HG03354 (cell line): ENCODE measurements at regions not wholly inside any gene's neighbourhood (a gene's known extent, or its start where the extent isn't known, plus 50 kb on each side); places are given as distances from the start of the nearest gene placed in this dataset.
"Not testable (repeated sequence)": the region's sequence is repeated elsewhere in the genome, so short reads cannot be mapped to it uniquely, and the experiment has no call there.

ENCODE experiments used
- ATAC-seq: cut with Tn5 transposase; IDR thresholded peaks from one replicate; pipeline ENCODE4 v1.9.1; 2021; ENCODE audit warnings: mild to moderate bottlenecking; ENCODE audit not compliant: unreplicated experiment, poor library complexity, severe bottlenecking

DNA sequence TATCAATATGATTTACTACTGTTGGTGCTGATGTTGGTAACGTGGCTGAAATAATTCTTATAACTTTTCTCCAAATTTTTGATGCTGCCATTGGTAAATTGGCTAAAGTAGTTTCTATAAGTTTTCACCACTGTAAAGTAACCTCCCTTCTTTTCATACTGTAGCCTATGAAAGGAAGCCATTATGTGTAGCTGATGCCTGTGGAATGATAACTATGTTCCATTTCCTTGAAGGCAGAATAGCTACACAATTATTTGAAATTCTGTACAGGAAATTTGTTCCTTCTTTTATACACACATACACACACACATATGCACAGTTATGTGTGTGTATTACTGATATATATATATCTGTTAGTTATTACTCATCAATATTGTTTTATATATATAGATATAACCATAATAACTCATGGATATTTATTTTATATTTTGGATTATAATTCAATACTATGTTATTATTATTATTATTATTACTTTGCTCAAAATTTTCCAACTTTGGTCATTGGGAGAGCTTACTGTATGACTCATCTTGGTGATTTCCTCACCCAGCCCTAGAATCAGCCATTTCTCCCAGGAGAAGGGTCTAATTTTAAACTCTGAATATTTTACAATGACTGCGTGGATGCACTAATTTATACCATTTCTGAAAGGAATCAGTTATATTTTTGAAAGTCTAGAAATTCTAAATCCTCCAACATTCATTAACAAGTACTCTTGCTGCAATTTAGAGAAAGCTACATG is 1677.7 kb downstream of the SUCLG1 start:
- ATAC-seq = no peak

GRCh38 chr2:82780050-82780449 is 1679.0 kb downstream of the SUCLG1 start:
- ATAC-seq = no peak

GRCh38 chr2:82752396-82752795 is 1706.7 kb downstream of the SUCLG1 start:
- no peak for ATAC-seq

- no peak for ATAC-seq
Measured at GRCh38 chr2:82748653-82749052, 1710.4 kb downstream of the SUCLG1 start.

DNA sequence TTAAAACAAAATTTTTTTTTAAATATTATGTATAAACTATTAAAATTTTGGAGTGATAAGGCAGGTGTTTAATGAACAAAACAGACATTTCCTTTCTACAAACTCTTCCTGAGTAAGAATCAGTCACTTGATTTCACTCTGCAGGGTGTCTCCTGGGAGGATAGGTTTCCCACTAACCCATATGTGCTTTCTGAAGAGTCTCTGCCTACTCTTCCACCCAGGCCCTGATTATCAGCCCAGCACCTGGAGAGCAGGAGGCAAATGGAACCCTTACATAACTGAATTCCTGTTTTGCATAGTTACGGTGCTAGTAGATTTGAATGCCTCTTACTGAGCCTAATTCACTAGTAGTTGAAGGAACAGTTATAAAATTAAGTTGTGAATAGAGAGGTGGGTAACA is 1718.6 kb downstream of the SUCLG1 start:
- ATAC-seq = no peak

DNA sequence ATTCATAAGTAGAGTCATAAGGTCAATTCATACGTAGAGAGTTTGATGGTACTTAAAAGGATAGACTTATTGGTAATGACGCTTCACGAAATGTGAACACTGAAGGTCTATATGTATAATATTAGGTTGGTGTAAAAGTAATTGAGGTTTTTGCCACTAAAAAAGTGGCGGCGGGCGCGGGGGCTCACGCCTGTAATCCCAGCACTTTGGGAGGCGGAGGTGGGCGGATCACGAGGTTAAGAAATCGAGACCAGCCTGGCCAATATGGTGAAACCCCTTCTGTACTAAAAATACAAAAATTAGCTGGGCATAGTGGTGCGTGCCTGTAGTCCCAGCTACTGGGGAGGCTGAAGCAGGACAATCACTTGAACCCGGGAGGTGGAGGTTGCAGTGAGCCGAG is 1721.1 kb downstream of the SUCLG1 start:
- ATAC-seq = not testable (repeated sequence)

GRCh38 chr2:82735336-82735735 is 1723.7 kb downstream of the SUCLG1 start:
- ATAC-seq = no peak

DNA sequence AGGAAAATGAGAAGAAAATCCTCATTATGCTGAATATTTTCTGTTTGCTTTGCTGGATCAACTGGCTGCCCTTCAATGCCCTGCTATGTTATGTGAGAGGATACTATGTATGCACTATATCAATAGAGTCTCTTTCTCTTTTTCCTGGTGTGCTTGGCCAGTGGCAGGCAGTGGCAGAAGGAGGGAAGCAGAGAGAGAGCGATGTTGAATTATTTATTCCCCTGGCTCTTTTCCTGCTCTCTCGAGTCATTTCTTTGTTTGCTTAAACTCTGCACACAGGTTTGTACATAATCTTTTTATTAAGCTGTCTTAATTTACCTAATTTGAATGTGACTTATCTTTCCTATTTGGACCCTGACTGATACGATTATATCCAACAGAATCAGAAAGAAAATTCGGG is 1727.3 kb downstream of the SUCLG1 start:
- ATAC-seq = no peak

DNA sequence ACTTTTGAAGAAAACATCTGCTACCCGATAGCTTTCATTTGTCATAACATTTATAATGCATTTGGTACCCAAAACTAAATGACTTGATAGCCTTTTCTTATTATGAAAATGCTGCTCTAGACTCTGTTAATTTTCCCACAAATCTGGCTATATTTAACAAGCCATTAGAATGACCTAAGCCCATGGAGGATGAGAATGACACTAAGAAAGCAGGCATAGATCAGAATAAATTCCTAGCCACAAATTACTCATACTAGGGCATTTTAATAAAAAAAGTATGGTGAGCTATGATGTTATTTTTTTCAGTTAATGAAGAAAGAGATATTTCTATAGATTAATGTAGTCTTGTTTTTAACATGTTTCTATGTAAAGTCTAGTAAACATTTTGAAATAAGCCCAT is 1728.3 kb downstream of the SUCLG1 start:
- no peak for ATAC-seq

GRCh38 chr2:82728090-82728489 is 1731.0 kb downstream of the SUCLG1 start:
- no peak for ATAC-seq

DNA sequence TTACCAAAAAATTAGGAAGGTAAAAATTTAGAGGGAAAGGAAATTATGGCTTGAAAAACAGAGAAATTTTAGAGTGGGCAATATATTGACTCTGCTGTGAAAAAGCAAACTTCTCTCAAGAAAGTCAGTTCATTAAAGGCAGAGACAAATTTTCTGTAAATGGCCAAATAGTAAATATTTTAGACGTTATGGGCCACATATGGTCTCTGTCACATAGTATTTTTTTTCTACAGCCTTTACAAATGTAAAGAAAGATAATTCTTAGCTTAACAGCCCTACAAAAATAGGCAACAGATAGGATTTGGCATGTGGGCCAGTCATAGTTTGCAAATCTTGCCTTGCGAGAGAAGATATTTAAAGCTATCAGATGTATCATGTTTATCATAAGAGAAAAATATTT is 1750.4 kb downstream of the SUCLG1 start:
- no peak for ATAC-seq

DNA sequence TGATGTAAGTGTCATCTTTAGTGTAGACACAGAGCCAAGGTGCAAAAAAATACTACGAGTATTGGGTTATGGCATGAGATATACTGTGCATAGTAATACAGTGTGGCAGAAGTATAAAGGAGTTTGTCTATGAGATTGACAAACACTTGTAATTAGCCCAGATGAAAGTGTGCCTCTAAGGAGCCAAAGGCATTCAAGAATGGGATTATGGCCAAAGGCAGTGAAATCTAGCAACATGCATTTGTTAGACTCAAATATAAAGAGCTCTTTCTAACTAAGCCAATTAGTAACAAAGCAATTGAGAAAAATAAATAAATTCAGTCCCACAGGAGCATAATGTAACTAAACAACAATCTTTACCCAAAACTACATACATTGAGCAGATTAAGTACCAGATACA is 1761.8 kb downstream of the SUCLG1 start:
- no peak for ATAC-seq

DNA sequence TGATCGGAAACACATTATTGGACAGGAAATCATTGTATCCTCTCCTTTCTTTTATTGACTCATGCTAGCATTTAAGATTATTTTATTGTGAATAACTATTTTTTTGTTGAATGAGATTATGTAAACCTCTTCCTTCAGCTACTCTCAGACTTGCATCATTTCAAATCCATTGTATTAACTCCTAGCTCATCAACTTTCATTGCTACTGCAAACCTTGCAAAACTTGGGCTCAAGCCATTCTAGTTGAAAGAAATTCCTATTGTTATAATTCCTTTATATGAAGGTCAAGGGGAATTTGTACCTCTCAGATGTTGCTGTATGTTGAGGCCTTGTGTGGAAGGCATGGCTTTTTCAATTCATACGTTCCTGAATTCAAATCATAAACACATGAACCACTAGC is 1764.6 kb downstream of the SUCLG1 start:
- ATAC-seq = no peak

DNA sequence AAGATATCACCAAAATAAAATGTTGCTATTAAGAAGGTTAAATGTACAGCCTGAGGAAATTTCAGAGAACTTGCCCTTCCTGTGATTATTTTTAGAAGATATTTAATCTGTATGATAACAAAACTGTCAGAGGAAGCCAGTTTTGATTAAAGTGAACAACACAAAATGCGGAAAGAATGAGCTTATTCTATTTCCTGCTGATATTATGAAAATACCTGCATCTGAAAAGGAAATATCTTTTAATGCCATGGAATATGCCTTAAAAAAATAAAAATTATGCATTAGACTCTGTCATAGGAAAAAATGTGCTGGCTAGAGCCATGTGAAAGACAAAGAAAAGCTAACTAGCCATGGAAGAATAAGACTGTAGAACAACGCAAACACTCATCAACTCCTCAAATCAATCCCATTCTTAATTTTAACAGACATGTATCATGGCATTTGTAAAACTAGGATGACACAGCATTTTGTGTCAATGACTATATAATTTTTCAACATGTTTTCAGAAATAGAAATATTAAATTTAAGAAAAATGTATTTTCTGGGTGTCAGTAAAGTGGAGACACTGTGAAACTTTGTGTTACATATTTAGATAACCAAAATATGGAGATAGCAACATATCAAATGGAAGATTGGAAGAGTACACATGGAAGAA is 1768.2 kb downstream of the SUCLG1 start:
- ATAC-seq = no peak

DNA sequence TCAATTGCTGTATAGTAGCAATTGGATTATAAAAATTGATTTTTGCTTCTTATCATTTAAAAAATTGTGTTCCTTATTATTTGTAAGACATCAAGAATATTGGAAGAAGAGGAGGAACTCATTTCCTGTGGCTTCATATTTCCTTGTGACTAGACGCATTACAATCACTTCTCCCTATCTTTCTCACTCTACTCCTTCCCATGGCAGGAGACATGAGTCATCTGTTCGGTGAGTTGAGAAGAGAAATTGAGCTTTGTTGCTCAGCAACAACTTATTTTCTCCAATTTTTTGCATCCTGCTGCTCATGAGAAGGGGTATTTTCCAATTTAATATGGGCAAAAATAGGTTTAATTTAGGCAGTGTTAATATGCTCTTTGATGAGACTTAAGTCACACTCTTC is 1783.9 kb downstream of the SUCLG1 start:
- no peak for ATAC-seq

- no peak for ATAC-seq
Measured at GRCh38 chr2:82674652-82675051, 1784.4 kb downstream of the SUCLG1 start.

DNA sequence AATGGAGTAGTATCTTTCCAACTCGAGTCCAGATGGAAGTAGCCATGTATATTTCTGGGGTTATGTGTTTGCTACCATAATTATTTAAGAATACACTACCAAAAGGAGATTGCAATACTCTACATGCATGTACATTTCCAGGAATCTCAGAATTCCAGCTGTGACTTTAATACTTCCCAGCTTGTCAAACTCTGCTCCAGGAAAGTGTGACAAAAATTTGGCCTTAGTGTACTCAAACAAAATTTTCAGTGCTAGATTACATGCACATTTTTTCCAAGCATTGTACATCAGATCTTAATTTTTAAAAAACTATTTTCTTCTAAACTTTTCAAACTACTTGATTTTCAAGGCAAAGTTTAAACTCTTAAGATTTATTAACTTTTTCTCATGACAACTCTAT is 1791.6 kb downstream of the SUCLG1 start:
- ATAC-seq = no peak

DNA sequence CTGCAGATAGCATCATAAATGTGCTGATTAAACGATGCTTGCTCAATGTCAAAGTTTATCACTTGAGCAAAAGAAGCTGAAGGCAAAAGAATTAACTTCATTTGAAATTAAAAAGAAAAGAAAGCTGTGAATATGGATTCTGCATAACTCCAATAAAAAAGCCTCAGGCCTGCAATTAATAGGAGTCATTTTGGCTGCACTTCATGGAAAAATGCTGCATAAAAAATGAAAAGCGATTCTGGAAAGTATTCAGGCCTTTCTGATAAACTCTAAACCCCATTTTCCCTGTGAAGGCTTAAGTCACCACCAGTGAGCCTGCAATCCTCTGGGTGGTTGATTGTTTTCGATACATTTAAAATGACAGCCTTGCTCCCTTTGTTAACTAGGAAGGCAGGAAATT is 1793.4 kb downstream of the SUCLG1 start:
- no peak for ATAC-seq

- ATAC-seq = no peak
Measured at GRCh38 chr2:82657106-82657505, 1802.0 kb downstream of the SUCLG1 start.

GRCh38 chr2:82656420-82656819 is 1802.7 kb downstream of the SUCLG1 start:
- no peak for ATAC-seq

DNA sequence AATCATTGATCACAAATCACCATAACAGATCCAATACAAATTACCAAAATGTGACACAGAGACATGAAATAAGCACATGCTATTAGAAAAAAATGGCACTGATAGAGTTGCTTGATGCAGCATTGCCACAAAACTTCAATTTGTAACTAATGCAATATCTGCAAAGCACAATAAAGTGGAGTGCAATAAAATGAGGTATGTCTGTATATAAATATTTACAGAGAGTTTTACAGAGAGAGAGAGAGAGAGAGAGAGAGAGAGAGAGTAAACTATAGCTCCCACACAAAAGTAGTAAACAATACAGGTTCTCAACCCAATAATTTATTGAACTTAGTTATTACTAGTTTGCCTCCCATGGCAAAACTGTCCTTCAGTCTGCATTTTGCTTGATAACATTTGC is 1807.0 kb downstream of the SUCLG1 start:
- ATAC-seq = no peak

- ATAC-seq = no peak
Measured at GRCh38 chr2:82650038-82650437, 1809.0 kb downstream of the SUCLG1 start.
